ENCODE measurements at regions not wholly inside any gene's neighbourhood (a gene's known extent, or its start where the extent isn't known, plus 50 kb on each side); places are given as distances from the start of the nearest gene placed in this dataset.

GRCh38 chr2:234620018-234620417, 123.1 kb upstream of the ARL4C start:
- H3K4me1 Mint-ChIP-seq (ENCODE audit: low read depth, unreplicated experiment): peaks cover 7% of the 10 kb centered on the region
- ChIA-PET POLR2A (no interaction called here), CTCF (no interaction called here)
- peaks cover 6% of the 10 kb centered on the region for H3K9me3 Mint-ChIP-seq (ENCODE audit: unreplicated experiment)
- no peaks in the 10 kb centered on the region for H3K27me3 Mint-ChIP-seq (ENCODE audit: insufficient read depth, unreplicated experiment)
- no peak overlapping the region for H3K27ac Mint-ChIP-seq (ENCODE audit: unreplicated experiment)
- H3K4me3 Mint-ChIP-seq (ENCODE audit: unreplicated experiment): no peak overlapping the region
- Histone ChIP-seq H3K4me3 (ENCODE audit: low read depth, low read length) (no peak overlapping the region), H3K27me3 (replicated peaks; ENCODE audit: control insufficient read depth, insufficient read depth, low read length) (no peaks in the 10 kb centered on the region), H3K36me3 (ENCODE audit: control insufficient read depth, insufficient read depth, low read length) (no peaks in the 10 kb centered on the region), H3K9me3 (no peaks in the 10 kb centered on the region), H3K4me1 (no peaks in the 10 kb centered on the region)
- DNase-seq: no peak
- intact Hi-C loops (cut with micrococcal nuclease; ENCODE audit: unreplicated experiment): no loop called here
- no peak for TF ChIP-seq CTCF (IDR thresholded peaks at IDR 0.05; ENCODE audit: insufficient read depth in 1 of 2, low read depth in 1 of 2, low read length in 1 of 2, severe bottlenecking in 1 of 2, unreplicated experiment in 1 of 2)
- BruUV-seq (replicated peaks): no TSS peak
- H3K36me3 Mint-ChIP-seq (ENCODE audit: insufficient read depth, unreplicated experiment): no peaks in the 10 kb centered on the region

DNA sequence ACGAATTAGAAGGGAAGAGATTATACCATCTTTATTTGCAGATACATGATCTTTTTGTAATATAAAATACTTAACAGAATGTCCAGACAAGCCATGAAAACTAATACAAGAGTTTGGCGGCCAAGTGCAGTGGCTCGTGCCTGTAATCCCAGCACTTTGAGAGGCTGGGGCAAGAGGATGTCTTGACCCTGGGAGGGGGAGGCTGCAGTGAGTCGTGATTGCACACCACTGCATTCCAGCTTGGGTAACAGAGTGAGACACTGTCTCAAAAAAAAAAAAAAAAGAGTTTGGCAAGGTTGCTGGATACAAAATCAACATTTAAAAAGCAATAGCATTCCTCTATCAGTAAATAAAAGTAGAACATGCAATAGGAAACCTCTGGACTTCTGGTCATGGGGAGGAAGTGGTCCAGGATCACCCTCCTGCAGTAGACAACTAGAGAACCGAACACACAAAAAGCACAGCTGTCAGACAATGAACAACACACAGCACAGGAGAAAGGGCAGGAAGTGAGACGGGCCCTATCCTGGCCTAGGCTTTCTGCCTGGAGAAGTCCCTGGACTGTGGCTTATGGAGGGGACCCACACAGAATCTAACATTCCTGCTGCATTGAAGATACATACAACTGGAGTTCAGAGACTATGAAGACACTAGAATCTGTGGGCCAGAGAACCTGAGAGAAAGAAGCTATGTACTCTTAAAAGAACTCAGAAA, 118.9 kb upstream of the ARL4C start:
- Mint-ChIP-seq H3K36me3 (ENCODE audit: insufficient read depth, unreplicated experiment) (no peaks in the 10 kb centered on the region), H3K4me1 (ENCODE audit: low read depth, unreplicated experiment) (no peaks in the 10 kb centered on the region), H3K4me3 (ENCODE audit: unreplicated experiment) (no peak overlapping the region), H3K9me3 (ENCODE audit: unreplicated experiment) (peaks cover 20% of the 10 kb centered on the region), H3K27me3 (ENCODE audit: insufficient read depth, unreplicated experiment) (peaks cover 4% of the 10 kb centered on the region), H3K27ac (ENCODE audit: unreplicated experiment) (no peak overlapping the region)
- Histone ChIP-seq H3K36me3 (ENCODE audit: control insufficient read depth, insufficient read depth, low read length) (no peaks in the 10 kb centered on the region), H3K4me1 (no peaks in the 10 kb centered on the region), H3K27me3 (replicated peaks; ENCODE audit: control insufficient read depth, insufficient read depth, low read length) (no peaks in the 10 kb centered on the region), H3K4me3 (ENCODE audit: low read depth, low read length) (no peak overlapping the region), H3K9me3 (no peaks in the 10 kb centered on the region)
- DNase-seq: no peak
- BruUV-seq (replicated peaks): no TSS peak
- no peak for TF ChIP-seq CTCF (IDR thresholded peaks at IDR 0.05; ENCODE audit: insufficient read depth in 1 of 2, low read depth in 1 of 2, low read length in 1 of 2, severe bottlenecking in 1 of 2, unreplicated experiment in 1 of 2)
- ChIA-PET CTCF (no interaction called here), POLR2A (no interaction called here)
- intact Hi-C loops (cut with micrococcal nuclease; ENCODE audit: unreplicated experiment): no loop called here

- Mint-ChIP-seq H3K27ac (ENCODE audit: unreplicated experiment) (no peak overlapping the region), H3K9me3 (ENCODE audit: unreplicated experiment) (peaks cover 20% of the 10 kb centered on the region), H3K4me3 (ENCODE audit: unreplicated experiment) (no peak overlapping the region), H3K27me3 (ENCODE audit: insufficient read depth, unreplicated experiment) (peaks cover 4% of the 10 kb centered on the region), H3K36me3 (ENCODE audit: insufficient read depth, unreplicated experiment) (no peaks in the 10 kb centered on the region), H3K4me1 (ENCODE audit: low read depth, unreplicated experiment) (no peaks in the 10 kb centered on the region)
- no peak for TF ChIP-seq CTCF (IDR thresholded peaks at IDR 0.05; ENCODE audit: insufficient read depth in 1 of 2, low read depth in 1 of 2, low read length in 1 of 2, severe bottlenecking in 1 of 2, unreplicated experiment in 1 of 2)
- Histone ChIP-seq H3K36me3 (ENCODE audit: control insufficient read depth, insufficient read depth, low read length) (no peaks in the 10 kb centered on the region), H3K4me1 (no peaks in the 10 kb centered on the region), H3K9me3 (no peaks in the 10 kb centered on the region), H3K27me3 (replicated peaks; ENCODE audit: control insufficient read depth, insufficient read depth, low read length) (no peaks in the 10 kb centered on the region; the same call in 1 of the 2 replicates), H3K4me3 (ENCODE audit: low read depth, low read length) (no peak overlapping the region)
- DNase-seq: no peak
- BruUV-seq (replicated peaks): no TSS peak
- intact Hi-C loops (cut with micrococcal nuclease; ENCODE audit: unreplicated experiment): no loop called here
- POLR2A ChIA-PET: no interaction called here
- CTCF ChIA-PET: no interaction called here
Measured at GRCh38 chr2:234611209-234611608, 114.3 kb upstream of the ARL4C start.
